A549 (cell line): ENCODE measurements at regions not wholly inside any gene's neighbourhood (a gene's known extent, or its start where the extent isn't known, plus 50 kb on each side); places are given as distances from the start of the nearest gene placed in this dataset.

Experiments used
- ATAC-seq, 2 experiments: fragments of 200-7000 bp in 1 of 2; fragments of >200 bp in 1 of 2; cut with Nextera tagmentation in 1 of 2; cut with Tn5 transposase in 1 of 2; 3 replicates each; pipeline versions ENCODE4 v1.8.0 to v1.9.1; 2018 to 2020; ENCODE audit warnings: mild to moderate bottlenecking in 1 of 2, moderate library complexity in 1 of 2
- CTCF ChIA-PET: fragments of 300-600 bp; sonication (Branson Sonifier 250); formaldehyde crosslinking; extraction: SDS; loops from one replicate; lab custom pipeline; 2021; ENCODE audit warnings: antibody characterized with exemption, inconsistent platforms; lab: Yijun Ruan, JAX
- POLR2A ChIA-PET: fragments of 350-600 bp; formaldehyde crosslinking; extraction: SDS; loops from one replicate; lab custom pipeline; 2021; ENCODE audit warnings: antibody characterized with exemption, inconsistent platforms; lab: Yijun Ruan, JAX
- DNase-seq, 2 experiments: peaks; one replicate each; pipeline versions ENCODE4 v3.0.0 to v3.0.0-alpha.2; 2011 to 2016; ENCODE audit warnings: low read depth in 1 of 2, low spot score in 1 of 2
- FAIRE-seq: peaks from 2 replicates; lab custom pipeline; 2011; peaks lifted over from hg19 to GRCh38; lab: Jason Lieb, UNC
- H3K27ac ChIP-seq, 2 experiments: fragments of >200 bp; sonication (Bioruptor Twin); formaldehyde crosslinking; 3 replicates each; pipeline ENCODE4 v1.5.1; 2016 to 2017
- H3K4me1 ChIP-seq: fragments of >200 bp; sonication (Bioruptor Twin); formaldehyde crosslinking; 3 replicates; pipeline ENCODE4 v1.6.1; 2016
- H3K4me2 ChIP-seq: fragments of >200 bp; sonication (Bioruptor Twin); formaldehyde crosslinking; 3 replicates; pipeline ENCODE4 v1.6.1; 2016
- H3K4me3 ChIP-seq: fragments of >200 bp; sonication (Bioruptor Twin); formaldehyde crosslinking; 3 replicates; pipeline ENCODE4 v1.5.1; 2016
- H3K9me3 ChIP-seq: fragments of >200 bp; sonication (Bioruptor Twin); formaldehyde crosslinking; 3 replicates; pipeline ENCODE4 v1.6.1; 2016
- ATOH8 ChIP-seq: fragments of 250-450 bp; sonication (Bioruptor Pico); IDR thresholded peaks from 2 replicates; pipeline ENCODE4 v1.5.0; 2020; ENCODE audit warnings: low read depth, mild to moderate bottlenecking, moderate library complexity
- BCL3 ChIP-seq: fragments of >200 bp; sonication (Bioruptor Twin); formaldehyde crosslinking; IDR thresholded peaks from 3 replicates; pipeline ENCODE4 v1.6.1; 2016
- CBX2 ChIP-seq: fragments of 200-600 bp; sonication (generic); IDR thresholded peaks from 2 replicates; pipeline ENCODE4 v1.6.1; 2016; ENCODE audit warnings: low read depth, mild to moderate bottlenecking, borderline replicate concordance
- CEBPB ChIP-seq, 2 experiments: fragments of >200 bp in 1 of 2; sonication (Bioruptor Twin) in 1 of 2; formaldehyde crosslinking in 1 of 2; IDR thresholded peaks; 2 replicates each; pipeline ENCODE4 v1.6.1; 2012 to 2016
- CTCF ChIP-seq: fragments of >200 bp; sonication (Bioruptor Twin); formaldehyde crosslinking; IDR thresholded peaks from 3 replicates; pipeline ENCODE4 v1.5.1; 2016
- EHF ChIP-seq: fragments of 250-450 bp; sonication (Bioruptor Pico); IDR thresholded peaks from 2 replicates; pipeline ENCODE4 v1.5.0; 2020; ENCODE audit warnings: mild to moderate bottlenecking
- GATA3 ChIP-seq: IDR thresholded peaks from 2 replicates; pipeline ENCODE4 v1.6.1; 2012; ENCODE audit warnings: borderline replicate concordance
- HMGXB4 ChIP-seq: fragments of 250-450 bp; sonication (Bioruptor Pico); IDR thresholded peaks from 2 replicates; pipeline ENCODE4 v1.5.0; 2021; ENCODE audit warnings: mild to moderate bottlenecking, moderate library complexity, borderline replicate concordance
- HOXB13 ChIP-seq: fragments of 250-450 bp; sonication (Bioruptor Pico); IDR thresholded peaks from 2 replicates; pipeline ENCODE4 v1.5.0; 2020; ENCODE audit warnings: low read depth, mild to moderate bottlenecking, moderate library complexity
- MAFK ChIP-seq: fragments of 450-650 bp; IDR thresholded peaks from 2 replicates; pipeline ENCODE4 v1.6.1; 2014; ENCODE audit not compliant: partially characterized antibody
- MYC ChIP-seq: IDR thresholded peaks from 2 replicates; pipeline ENCODE4 v1.6.1; 2012; ENCODE audit warnings: mild to moderate bottlenecking, inconsistent platforms, low read length, improper control_type of control experiment, borderline replicate concordance
- NPAS2 ChIP-seq: fragments of 250-450 bp; sonication (Bioruptor Pico); IDR thresholded peaks from 2 replicates; pipeline ENCODE4 v1.8.0; 2022; ENCODE audit warnings: mild to moderate bottlenecking, moderate library complexity, borderline replicate concordance
- NR3C1 ChIP-seq: fragments of >200 bp; sonication (Bioruptor Twin); formaldehyde crosslinking; IDR thresholded peaks from 3 replicates; pipeline ENCODE4 v1.6.1; 2017
- PBX3 ChIP-seq: IDR thresholded peaks from 2 replicates; pipeline ENCODE4 v1.6.1; 2012
- POLR2AphosphoS2 ChIP-seq: conservative IDR thresholded peaks from 2 replicates; pipeline ENCODE4 v1.6.1; 2012; ENCODE audit warnings: low read length, improper control_type of control experiment, inconsistent platforms
- RAD21 ChIP-seq, 2 experiments: fragments of >200 bp in 1 of 2; sonication (Bioruptor Twin) in 1 of 2; formaldehyde crosslinking in 1 of 2; IDR thresholded peaks in 1 of 2; conservative IDR thresholded peaks in 1 of 2; 2 replicates in 1 of 2; 3 replicates in 1 of 2; pipeline ENCODE4 v1.6.1; 2012 to 2018; ENCODE audit warnings: inconsistent platforms in 1 of 2
- RCOR1 ChIP-seq: fragments of 150-350 bp; IDR thresholded peaks from 2 replicates; pipeline ENCODE4 v1.6.1; 2014; ENCODE audit warnings: antibody characterized with exemption, low read length, low read depth
- RFX5 ChIP-seq: fragments of 450-650 bp; IDR thresholded peaks from 2 replicates; pipeline ENCODE4 v1.7.1; 2014; ENCODE audit warnings: antibody characterized with exemption, mild to moderate bottlenecking, moderate library complexity
- TFCP2L1 ChIP-seq: fragments of 250-450 bp; sonication (Bioruptor Pico); IDR thresholded peaks from 2 replicates; pipeline ENCODE4 v1.5.0; 2021; ENCODE audit warnings: mild to moderate bottlenecking
- USF2 ChIP-seq: fragments of 450-650 bp; IDR thresholded peaks from 2 replicates; pipeline ENCODE4 v1.6.1; 2014; ENCODE audit warnings: antibody characterized with exemption
- ZFP36 ChIP-seq: fragments of 450-650 bp; IDR thresholded peaks from 2 replicates; pipeline ENCODE4 v1.6.1; 2014; ENCODE audit warnings: borderline replicate concordance; ENCODE audit not compliant: partially characterized antibody
- ZNF302 ChIP-seq: fragments of 250-450 bp; sonication (Bioruptor Pico); IDR thresholded peaks from 2 replicates; pipeline ENCODE4 v1.9.0; 2021; ENCODE audit warnings: inconsistent platforms, mild to moderate bottlenecking, moderate library complexity
- ZSCAN20 ChIP-seq: fragments of 250-450 bp; sonication (Bioruptor Pico); IDR thresholded peaks from 2 replicates; pipeline ENCODE4 v1.8.0; 2022; ENCODE audit warnings: mild to moderate bottlenecking, moderate library complexity
- WGBS: methylation state at CpG from one replicate; pipeline ENCODE4 v1.1.6; 2017; ENCODE audit errors: missing lambda C conversion rate; 5-methylcytosine and 5-hydroxymethylcytosine counted together

- no peak for FAIRE-seq
- Histone ChIP-seq H3K4me2 (no peak overlapping the region), H3K4me1 (no peaks in the 10 kb centered on the region), H3K4me3 (no peak overlapping the region), H3K27ac (no peak overlapping the region), H3K9me3 (no peaks in the 10 kb centered on the region; the same call in 2 of the 3 replicates)
- ChIA-PET CTCF (no interaction called here), POLR2A (no interaction called here)
- no peak for DNase-seq
- ATAC-seq, result no peak
- no peak for TF ChIP-seq ZFP36
- no peak for TF ChIP-seq EHF (CRISPR knock-in tag)
- TF ChIP-seq RCOR1, result no peak
- no peak for TF ChIP-seq CTCF
- no peak for TF ChIP-seq ZNF302 (CRISPR knock-in tag)
- no peak for TF ChIP-seq GATA3
- no peak for TF ChIP-seq NPAS2
Measured at GRCh38 chr1:115159958-115160357, 70.7 kb upstream of the TSPAN2 start.

- CTCF ChIA-PET, result interaction anchor here (1.9 kb wide), 1 partner anchor 19 kb away, joined by 5 read pairs; no protein-coding TSS in a partner anchor
- no peak overlapping the region for H3K4me3 ChIP-seq
- DNase-seq, result no peak
- no peaks in the 10 kb centered on the region for H3K9me3 ChIP-seq
- WGBS, result 70% methylated on average over 2 of the region's 2 CpGs
- no peak overlapping the region for H3K27ac ChIP-seq
- POLR2A ChIA-PET, result no interaction called here
- no peak for TF ChIP-seq RAD21 (conservative IDR thresholded peaks at IDR 0.05 in 1 of 2, IDR thresholded peaks at IDR 0.05 in 1 of 2)
- no peak for TF ChIP-seq ZSCAN20 (CRISPR knock-in tag)
- no peak for TF ChIP-seq EHF (CRISPR knock-in tag)
- no peak for TF ChIP-seq POLR2AphosphoS2
- TF ChIP-seq HOXB13, result no peak
- no peak for TF ChIP-seq MAFK
- no peak for TF ChIP-seq HMGXB4
- no peak for TF ChIP-seq USF2
- TF ChIP-seq BCL3, result no peak
- no peak overlapping the region for H3K4me2 ChIP-seq
- ATAC-seq, result no peak
- no peak for FAIRE-seq
- no peaks in the 10 kb centered on the region for H3K4me1 ChIP-seq
Measured at GRCh38 chr1:115158181-115158580, 68.9 kb upstream of the TSPAN2 start.

GRCh38 chr1:115156826-115157468, 67.6 kb upstream of the TSPAN2 start:
- Histone ChIP-seq H3K9me3 (no peaks in the 10 kb centered on the region), H3K4me2 (no peak overlapping the region), H3K4me1 (no peaks in the 10 kb centered on the region), H3K27ac (no peak overlapping the region), H3K4me3 (no peak overlapping the region)
- POLR2A ChIA-PET, result no interaction called here
- DNase-seq, result no peak
- no peak for FAIRE-seq
- CTCF ChIA-PET, result interaction anchor here (0.9 kb wide), 1 partner anchor 14 kb away, joined by 3 read pairs; no protein-coding TSS in a partner anchor
- 80% methylated on average over 4 of the region's 4 CpGs for WGBS
- ATAC-seq, result no peak
- TF ChIP-seq RFX5 (no peak), MYC (no peak), ATOH8 (no peak), TFCP2L1 (CRISPR knock-in tag) (no peak), NR3C1 (no peak), PBX3 (no peak), CEBPB (IDR thresholded peaks at IDR 0.05) (no peak), HMGXB4 (no peak), CBX2 (no peak)
